ENCODE measurements at regions not wholly inside any gene's neighbourhood (a gene's known extent, or its start where the extent isn't known, plus 50 kb on each side); places are given as distances from the start of the nearest gene placed in this dataset.

GRCh38 chr16:85376292-85377095, 236.6 kb upstream of the GSE1 start:
- DNase-seq (ENCODE audit: low spot score), result peak; percentile 61

GRCh38 chr16:85377388-85378144, 235.6 kb upstream of the GSE1 start:
- DNase-seq (ENCODE audit: low spot score), result no peak

GRCh38 chr16:85378145-85379040, 234.7 kb upstream of the GSE1 start:
- no peak for DNase-seq (ENCODE audit: low spot score)

- DNase-seq (ENCODE audit: low spot score), result no peak
Observed at GRCh38 chr16:85379041-85380001, 233.8 kb upstream of the GSE1 start.

- no peak for DNase-seq (ENCODE audit: low spot score)
Observed at GRCh38 chr16:85380002-85380395, 233.1 kb upstream of the GSE1 start.

GRCh38 chr16:85380905-85381737, 232.0 kb upstream of the GSE1 start:
- no peak for DNase-seq (ENCODE audit: low spot score)

- no peak for DNase-seq (ENCODE audit: low spot score)
Observed at GRCh38 chr16:85381738-85382592, 231.2 kb upstream of the GSE1 start.

- no peak for DNase-seq (ENCODE audit: low spot score)
Observed at GRCh38 chr16:85382717-85383118, 230.4 kb upstream of the GSE1 start.

GRCh38 chr16:85383836-85384832, 229.0 kb upstream of the GSE1 start:
- DNase-seq (ENCODE audit: low spot score), result no peak

GRCh38 chr16:85384833-85385462, 228.2 kb upstream of the GSE1 start:
- DNase-seq (ENCODE audit: low spot score), result no peak

- no peak for DNase-seq (ENCODE audit: low spot score)
Observed at GRCh38 chr16:85385463-85386331, 227.4 kb upstream of the GSE1 start.

GRCh38 chr16:85386467-85387170, 226.5 kb upstream of the GSE1 start:
- no peak for DNase-seq (ENCODE audit: low spot score)

GRCh38 chr16:85387171-85387507, 226.0 kb upstream of the GSE1 start:
- DNase-seq (ENCODE audit: low spot score), result no peak

- DNase-seq (ENCODE audit: low spot score), result no peak
Observed at GRCh38 chr16:85387731-85388295, 225.3 kb upstream of the GSE1 start.

- DNase-seq (ENCODE audit: low spot score), result no peak
Observed at GRCh38 chr16:85389679-85390470, 223.2 kb upstream of the GSE1 start.
